H1 (cell line): ENCODE measurements at regions not wholly inside any gene's neighbourhood (a gene's known extent, or its start where the extent isn't known, plus 50 kb on each side); places are given as distances from the start of the nearest gene placed in this dataset. TPM values are rescaled to one million over a fixed set of nuclear protein-coding genes. Genes with fewer than 3 reads are reported as not detected.

ENCODE experiments used
- USF2 ChIP-seq: IDR thresholded peaks from 2 replicates; pipeline ENCODE4 v1.6.1; 2011; ENCODE audit warnings: low read length, improper control_type of control experiment
- small RNA-seq: library from polyadenylated mRNA; stranded (forward); fragments of <200 nt; extraction: miRNeasy Mini kit (QIAGEN cat#:217004); gene quantifications from one replicate; pipeline ENCODE3, GENCODE V24; 2013; ENCODE audit not compliant: insufficient read depth

- no peak for TF ChIP-seq USF2
Observed at GRCh38 chr2:144570566-144570965, 50.6 kb upstream of the ZEB2 start (continued).

Small RNAs in the stretch of these regions (small RNA-seq; reads per million reads assigned to genes)
- gene RF00019: not detected
- gene RF01992: not detected
- not detected for gene RNA5SP106
- not detected for gene RNU6-692P
- gene RNU6-715P: not detected
- not detected for gene RNU7-2P
